ENCODE measurements at regions not wholly inside any gene's neighbourhood (a gene's known extent, or its start where the extent isn't known, plus 50 kb on each side); places are given as distances from the start of the nearest gene placed in this dataset.

- TF ChIP-seq EZH2 (IDR thresholded peaks at IDR 0.05; ENCODE audit: borderline replicate concordance, low read length): no peak
- TF ChIP-seq CTCF (conservative IDR thresholded peaks at IDR 0.05 in 1 of 2, IDR thresholded peaks at IDR 0.05 in 1 of 2; ENCODE audit: extremely low read depth in 1 of 2, insufficient read depth in 1 of 2, low read depth in 1 of 2, low read length in 2 of 2): no peak
Observed at GRCh38 chr7:81206217-81206616, 287.4 kb upstream of the SEMA3C start.
